B cell (primary cell): ENCODE measurements at regions not wholly inside any gene's neighbourhood (a gene's known extent, or its start where the extent isn't known, plus 50 kb on each side); places are given as distances from the start of the nearest gene placed in this dataset.

Experiments
- ATAC-seq: fragments of 200-7000 bp; cut with Tn5 transposase; one replicate; pipeline ENCODE4 v1.10.0; 2021; ENCODE audit warnings: low read depth, mild to moderate bottlenecking, moderate number of reproducible peaks, moderate library complexity
- CTCF ChIA-PET: fragments of 350-600 bp; sonication (Branson Sonifier 250); formaldehyde crosslinking; loops from one replicate; lab custom pipeline; 2021; ENCODE audit warnings: antibody characterized with exemption, inconsistent platforms; lab: Charles Lee
- POLR2A ChIA-PET: fragments of 350-600 bp; sonication (Branson Sonifier 250); formaldehyde crosslinking; loops from one replicate; lab custom pipeline; 2021; ENCODE audit warnings: antibody characterized with exemption; lab: Charles Lee
- DNase-seq: peaks from one replicate; pipeline ENCODE4 v3.0.0; 2013
- H2AFZ ChIP-seq: 2 replicates; pipeline ENCODE4 v1.6.1; 2012; ENCODE audit warnings: mild to moderate bottlenecking, low read depth, low read length; ENCODE audit not compliant: insufficient read depth, poor library complexity, severe bottlenecking
- H3K27ac ChIP-seq, 2 donors: 1 replicate in 1 of 2; 2 replicates in 1 of 2; pipeline ENCODE4 v1.5.1; 2012 to 2013; ENCODE audit warnings: low read length in 2 of 2, mild to moderate bottlenecking in 2 of 2, moderate library complexity in 1 of 2
- H3K27me3 ChIP-seq, 4 experiments: fragments of 200-600 bp in 1 of 4; sonication (generic) in 1 of 4; replicated peaks in 1 of 4; 1 replicate in 2 of 4; 2 replicates in 2 of 4; pipeline versions ENCODE4 v1.6.1 to v1.7.0; 2013 to 2016; ENCODE audit warnings: low read length in 3 of 4, mild to moderate bottlenecking in 2 of 4, mixed read lengths in 1 of 4, moderate library complexity in 1 of 4; ENCODE audit not compliant: insufficient read depth in 4 of 4, control insufficient read depth in 3 of 4; ENCODE audit errors: control extremely low read depth in 1 of 4
- H3K36me3 ChIP-seq, 2 experiments: replicated peaks in 1 of 2; 1 replicate in 1 of 2; 2 replicates in 1 of 2; pipeline versions ENCODE4 v1.6.1 to v1.7.1; 2013; ENCODE audit warnings: low read length in 1 of 2; ENCODE audit not compliant: insufficient read depth in 2 of 2, control insufficient read depth in 1 of 2; ENCODE audit errors: control extremely low read depth in 1 of 2, extremely low read depth in 1 of 2
- H3K4me1 ChIP-seq, 2 donors: fragments of 200-600 bp in 1 of 2; sonication (generic) in 1 of 2; 1 replicate in 1 of 2; 2 replicates in 1 of 2; pipeline versions ENCODE4 v1.5.1 to v1.6.1; 2013 to 2017; ENCODE audit warnings: low read length in 2 of 2; ENCODE audit not compliant: control insufficient read depth in 2 of 2, insufficient read depth in 2 of 2
- H3K4me2 ChIP-seq: replicated peaks from 2 replicates; pipeline ENCODE3; 2012; ENCODE audit warnings: mild to moderate bottlenecking, low read depth, low read length; ENCODE audit not compliant: poor library complexity, severe bottlenecking
- H3K4me3 ChIP-seq, 5 experiments: fragments of 200-600 bp in 1 of 5; sonication (generic) in 1 of 5; 1 replicate in 3 of 5; 2 replicates in 2 of 5; pipeline versions ENCODE4 v1.5.1 to v1.7.0; 2011 to 2016; ENCODE audit warnings: low read length in 4 of 5, mild to moderate bottlenecking in 4 of 5, low read depth in 2 of 5, control low read depth in 1 of 5, moderate library complexity in 1 of 5; ENCODE audit not compliant: insufficient read depth in 1 of 5; ENCODE audit errors: control extremely low read depth in 1 of 5, extremely low read depth in 1 of 5
- H3K79me2 ChIP-seq: fragments of 200-600 bp; sonication (generic); one replicate; pipeline ENCODE4 v1.6.0; 2016; ENCODE audit warnings: low read length; ENCODE audit not compliant: control insufficient read depth, insufficient read depth
- H3K9ac ChIP-seq: fragments of 200-600 bp; sonication (generic); 2 replicates; pipeline ENCODE4 v1.6.1; 2017; ENCODE audit warnings: mild to moderate bottlenecking, low read length, moderate library complexity
- H3K9me3 ChIP-seq, 3 donors: one replicate each; pipeline versions ENCODE4 v1.6.1 to v1.7.1; 2013; ENCODE audit warnings: low read length in 2 of 3; ENCODE audit not compliant: control insufficient read depth in 2 of 3, insufficient read depth in 1 of 3; ENCODE audit errors: control extremely low read depth in 1 of 3
- H4K20me1 ChIP-seq: 2 replicates; pipeline ENCODE4 v1.6.0; 2012; ENCODE audit warnings: mild to moderate bottlenecking, low read length; ENCODE audit not compliant: insufficient read depth, control insufficient read depth, poor library complexity, severe bottlenecking
- H3K27ac Mint-ChIP-seq: one replicate; pipeline ENCODE4 v1.8.0; 2021; ENCODE audit warnings: mixed read lengths
- H3K27me3 Mint-ChIP-seq: one replicate; pipeline ENCODE4 v1.8.0; 2021; ENCODE audit warnings: mixed read lengths
- H3K4me1 Mint-ChIP-seq: one replicate; pipeline ENCODE4 v1.8.0; 2021; ENCODE audit warnings: mixed read lengths
- H3K4me3 Mint-ChIP-seq: one replicate; pipeline ENCODE4 v1.8.0; 2021; ENCODE audit warnings: mixed read lengths
- H3K9me3 Mint-ChIP-seq: one replicate; pipeline ENCODE4 v1.8.0; 2022; ENCODE audit warnings: mixed read lengths; ENCODE audit not compliant: insufficient read depth
- CTCF ChIP-seq: fragments of 200-600 bp; IDR thresholded peaks from one replicate; pipeline ENCODE4 v1.8.0; 2022; ENCODE audit warnings: antibody characterized with exemption, mild to moderate bottlenecking
- EZH2 ChIP-seq: IDR thresholded peaks from 2 replicates; pipeline ENCODE4 v1.6.1; 2012; ENCODE audit warnings: borderline replicate concordance, low read depth, mild to moderate bottlenecking, moderate library complexity, low read length; ENCODE audit not compliant: insufficient read depth, poor library complexity, severe bottlenecking
- WGBS: methylation state at CpG from one replicate; pipeline ENCODE4 v1.1.5; 2013; ENCODE audit warnings: missing lambda C conversion rate; ENCODE audit not compliant: insufficient coverage; 5-methylcytosine and 5-hydroxymethylcytosine counted together
- intact Hi-C: fragments of 100-400 bp; cut with micrococcal nuclease; formaldehyde crosslinking; loops from one replicate; pipeline ENCODE4 v1.10.0; 2022

GRCh38 chr14:71680736-71681387 lies 251.4 kb upstream of the RGS6 start:
- Histone ChIP-seq H3K9me3 (peaks cover 0 to 3% (median 0%) of the 10 kb centered on the region in 3 donors), H4K20me1 (no peaks in the 10 kb centered on the region), H3K27me3 (no peaks in the 10 kb centered on the region), H3K9ac (no peak overlapping the region), H3K4me1 (no peaks in the 10 kb centered on the region), H3K4me2 (no peak overlapping the region), H3K4me3 (no peak overlapping the region), H3K36me3 (peaks cover 9 to 38% of the 10 kb centered on the region in 2 experiments), H3K27ac (no peak overlapping the region), H3K79me2 (no peaks in the 10 kb centered on the region), H2AFZ (no peak overlapping the region)
- Mint-ChIP-seq H3K4me3 (no peak overlapping the region), H3K27me3 (no peaks in the 10 kb centered on the region), H3K9me3 (peaks cover 2% of the 10 kb centered on the region), H3K4me1 (no peaks in the 10 kb centered on the region), H3K27ac (no peak overlapping the region)
- WGBS = 95% methylated on average over 7 of the region's 10 CpGs
- DNase-seq = no peak
- TF ChIP-seq EZH2 (no peak), CTCF (no peak)
- intact Hi-C loops = no loop called here
- CTCF ChIA-PET = interaction anchor here (1.0 kb wide), 2 partner anchors 359 to 542 kb away, joined by 3 to 4 read pairs; no protein-coding TSS in a partner anchor
- POLR2A ChIA-PET = no interaction called here
- ATAC-seq = no peak

GRCh38 chr14:71682337-71682736 lies 249.9 kb upstream of the RGS6 start:
- ChIA-PET POLR2A (interaction anchor here (0.5 kb wide), 1 partner anchor 279 kb away, joined by 3 read pairs; no protein-coding TSS in a partner anchor), CTCF (interaction anchor here (0.6 to 1.4 kb wide), 2 partner anchors 25 to 544 kb away, joined by 3 read pairs; no protein-coding TSS in a partner anchor)
- H4K20me1 ChIP-seq = no peaks in the 10 kb centered on the region
- H3K27me3 Mint-ChIP-seq = no peaks in the 10 kb centered on the region
- no peaks in the 10 kb centered on the region for H3K27me3 ChIP-seq
- H3K36me3 ChIP-seq = peaks cover 9 to 50% of the 10 kb centered on the region in 2 experiments
- DNase-seq (no peak), ATAC-seq (no peak)
- intact Hi-C loops = no loop called here
- H3K27ac ChIP-seq = no peak overlapping the region
- H3K4me3 ChIP-seq = no peak overlapping the region
- no peak overlapping the region for H3K9ac ChIP-seq
- no peaks in the 10 kb centered on the region for H3K79me2 ChIP-seq
- H3K4me2 ChIP-seq = no peak overlapping the region
- no peak overlapping the region for H3K27ac Mint-ChIP-seq
- H2AFZ ChIP-seq = no peak overlapping the region
- peaks cover 2% of the 10 kb centered on the region for H3K9me3 Mint-ChIP-seq
- H3K9me3 ChIP-seq = no peaks in the 10 kb centered on the region
- no peak for TF ChIP-seq CTCF
- no peak for TF ChIP-seq EZH2
- H3K4me1 Mint-ChIP-seq = no peaks in the 10 kb centered on the region
- H3K4me1 ChIP-seq = no peaks in the 10 kb centered on the region
- H3K4me3 Mint-ChIP-seq = no peak overlapping the region
- 100% methylated on average over 2 of the region's 3 CpGs for WGBS
